ENCODE measurements at regions not wholly inside any gene's neighbourhood (a gene's known extent, or its start where the extent isn't known, plus 50 kb on each side); places are given as distances from the start of the nearest gene placed in this dataset.
"Not testable (repeated sequence)": the region's sequence is repeated elsewhere in the genome, so short reads cannot be mapped to it uniquely, and the experiment has no call there.

- Histone ChIP-seq H3F3A (ENCODE audit: insufficient read depth, low read length) (no peaks in the 10 kb centered on the region), H3K9ac (ENCODE audit: low read length) (no peak overlapping the region), H3K36me3 (replicated peaks; ENCODE audit: insufficient read depth, low read length) (no peaks in the 10 kb centered on the region), H3K27ac (ENCODE audit: low read length) (no peak overlapping the region), H3K9me2 (replicated peaks; ENCODE audit: insufficient read depth, low read length) (no peaks in the 10 kb centered on the region), H3K79me2 (ENCODE audit: low read length) (no peaks in the 10 kb centered on the region), H3K4me3 (ENCODE audit: low read length) (no peak overlapping the region), H3K4me2 (ENCODE audit: low read depth, low read length) (no peak overlapping the region), H3K27me3 (replicated peaks; ENCODE audit: insufficient read depth, low read length) (no peaks in the 10 kb centered on the region), H3K9me3 (replicated peaks; ENCODE audit: insufficient read depth, low read length) (no peaks in the 10 kb centered on the region), H4K20me1 (ENCODE audit: insufficient read depth, low read length) (no peaks in the 10 kb centered on the region), H3K4me1 (ENCODE audit: low read length) (no peaks in the 10 kb centered on the region), H2AFZ (ENCODE audit: low read length) (no peak overlapping the region)
- no peak for DNase-seq
- no peak for TF ChIP-seq EZH2 (optimal IDR thresholded peaks at IDR 0.05; ENCODE audit: low read depth, low read length)
- no peak for TF ChIP-seq EZH2phosphoT487 (IDR thresholded peaks at IDR 0.05; ENCODE audit: low read length)
- TF ChIP-seq CTCF (IDR thresholded peaks at IDR 0.05; ENCODE audit: low read length): no peak
Observed at GRCh38 chr1:213448776-213449175, 397.7 kb downstream of the RPS6KC1 start.

GRCh38 chr1:213452501-213452900 is 401.5 kb downstream of the RPS6KC1 start:
- H4K20me1 ChIP-seq (ENCODE audit: insufficient read depth, low read length): no peaks in the 10 kb centered on the region
- H3K4me2 ChIP-seq (ENCODE audit: low read depth, low read length): no peak overlapping the region
- H3K27me3 ChIP-seq (replicated peaks; ENCODE audit: insufficient read depth, low read length): no peaks in the 10 kb centered on the region
- H3F3A ChIP-seq (ENCODE audit: insufficient read depth, low read length): 0 out of 2 replicates have a peak, but pooled peaks cover 2% of the 10 kb centered on the region
- H3K79me2 ChIP-seq (ENCODE audit: low read length): no peaks in the 10 kb centered on the region
- H3K9me2 ChIP-seq (replicated peaks; ENCODE audit: insufficient read depth, low read length): no peaks in the 10 kb centered on the region
- DNase-seq: no peak
- 0 out of 2 replicates have a peak, but pooled peaks cover 4% of the 10 kb centered on the region for H3K4me1 ChIP-seq (ENCODE audit: low read length)
- H3K4me3 ChIP-seq (ENCODE audit: low read length): no peak overlapping the region
- no peak overlapping the region for H2AFZ ChIP-seq (ENCODE audit: low read length)
- no peak overlapping the region for H3K9ac ChIP-seq (ENCODE audit: low read length)
- no peak overlapping the region for H3K27ac ChIP-seq (ENCODE audit: low read length)
- H3K9me3 ChIP-seq (replicated peaks; ENCODE audit: insufficient read depth, low read length): no peaks in the 10 kb centered on the region
- no peaks in the 10 kb centered on the region for H3K36me3 ChIP-seq (replicated peaks; ENCODE audit: insufficient read depth, low read length)
- no peak for TF ChIP-seq EZH2phosphoT487 (IDR thresholded peaks at IDR 0.05; ENCODE audit: low read length)

GRCh38 chr1:213457186-213457585 is 406.1 kb downstream of the RPS6KC1 start:
- no peaks in the 10 kb centered on the region for H3K9me2 ChIP-seq (replicated peaks; ENCODE audit: insufficient read depth, low read length)
- no peaks in the 10 kb centered on the region for H3K79me2 ChIP-seq (ENCODE audit: low read length)
- no peaks in the 10 kb centered on the region for H3K27me3 ChIP-seq (replicated peaks; ENCODE audit: insufficient read depth, low read length)
- 0 out of 2 replicates have a peak, but pooled peaks cover 2% of the 10 kb centered on the region for H3F3A ChIP-seq (ENCODE audit: insufficient read depth, low read length)
- TF ChIP-seq EZH2phosphoT487 (IDR thresholded peaks at IDR 0.05; ENCODE audit: low read length) (no peak), CTCF (IDR thresholded peaks at IDR 0.05; ENCODE audit: low read length) (no peak), EZH2 (optimal IDR thresholded peaks at IDR 0.05; ENCODE audit: low read depth, low read length) (no peak)
- no peaks in the 10 kb centered on the region for H3K9me3 ChIP-seq (replicated peaks; ENCODE audit: insufficient read depth, low read length)
- H3K4me2 ChIP-seq (ENCODE audit: low read depth, low read length): no peak overlapping the region
- no peak overlapping the region for H3K4me3 ChIP-seq (ENCODE audit: low read length)
- no peaks in the 10 kb centered on the region for H4K20me1 ChIP-seq (ENCODE audit: insufficient read depth, low read length)
- 0 out of 2 replicates have a peak, but pooled peaks cover 4% of the 10 kb centered on the region for H3K4me1 ChIP-seq (ENCODE audit: low read length)
- no peak overlapping the region for H3K27ac ChIP-seq (ENCODE audit: low read length)
- DNase-seq: no peak
- H2AFZ ChIP-seq (ENCODE audit: low read length): no peak overlapping the region
- H3K9ac ChIP-seq (ENCODE audit: low read length): no peak overlapping the region
- no peaks in the 10 kb centered on the region for H3K36me3 ChIP-seq (replicated peaks; ENCODE audit: insufficient read depth, low read length)

GRCh38 chr1:213457733-213458132 is 406.7 kb downstream of the RPS6KC1 start:
- no peaks in the 10 kb centered on the region for H3K36me3 ChIP-seq (replicated peaks; ENCODE audit: insufficient read depth, low read length)
- no peak overlapping the region for H3K27ac ChIP-seq (ENCODE audit: low read length)
- no peaks in the 10 kb centered on the region for H3K9me3 ChIP-seq (replicated peaks; ENCODE audit: insufficient read depth, low read length)
- no peaks in the 10 kb centered on the region for H4K20me1 ChIP-seq (ENCODE audit: insufficient read depth, low read length)
- H3F3A ChIP-seq (ENCODE audit: insufficient read depth, low read length): 0 out of 2 replicates have a peak, but pooled peaks cover 2% of the 10 kb centered on the region
- no peak overlapping the region for H3K9ac ChIP-seq (ENCODE audit: low read length)
- DNase-seq: no peak
- no peaks in the 10 kb centered on the region for H3K9me2 ChIP-seq (replicated peaks; ENCODE audit: insufficient read depth, low read length)
- TF ChIP-seq EZH2 (optimal IDR thresholded peaks at IDR 0.05; ENCODE audit: low read depth, low read length) (no peak), CTCF (IDR thresholded peaks at IDR 0.05; ENCODE audit: low read length) (no peak), EZH2phosphoT487 (IDR thresholded peaks at IDR 0.05; ENCODE audit: low read length) (no peak)
- H3K4me1 ChIP-seq (ENCODE audit: low read length): 0 out of 2 replicates have a peak, but pooled peaks cover 4% of the 10 kb centered on the region
- H3K4me3 ChIP-seq (ENCODE audit: low read length): no peak overlapping the region
- H3K27me3 ChIP-seq (replicated peaks; ENCODE audit: insufficient read depth, low read length): no peaks in the 10 kb centered on the region
- H3K79me2 ChIP-seq (ENCODE audit: low read length): no peaks in the 10 kb centered on the region
- H3K4me2 ChIP-seq (ENCODE audit: low read depth, low read length): no peak overlapping the region
- H2AFZ ChIP-seq (ENCODE audit: low read length): no peak overlapping the region

- H3K9ac ChIP-seq (ENCODE audit: low read length); H3K9me2 ChIP-seq (replicated peaks; ENCODE audit: insufficient read depth, low read length); H4K20me1 ChIP-seq (ENCODE audit: insufficient read depth, low read length); H3K36me3 ChIP-seq (replicated peaks; ENCODE audit: insufficient read depth, low read length); H3K4me3 ChIP-seq (ENCODE audit: low read length); H2AFZ ChIP-seq (ENCODE audit: low read length); H3K4me2 ChIP-seq (ENCODE audit: low read depth, low read length); DNase-seq; H3K27me3 ChIP-seq (replicated peaks; ENCODE audit: insufficient read depth, low read length); H3K27ac ChIP-seq (ENCODE audit: low read length); H3F3A ChIP-seq (ENCODE audit: insufficient read depth, low read length); H3K9me3 ChIP-seq (replicated peaks; ENCODE audit: insufficient read depth, low read length); H3K79me2 ChIP-seq (ENCODE audit: low read length): not testable (repeated sequence)
- H3K4me1 ChIP-seq (ENCODE audit: low read length): peaks cover 27% of the 10 kb centered on the region
Observed at GRCh38 chr1:213462374-213462773, 411.3 kb downstream of the RPS6KC1 start.

Measured in MM.1S (cell line).